Hepatic stellate cell (primary cell): ENCODE measurements at regions not wholly inside any gene's neighbourhood (a gene's known extent, or its start where the extent isn't known, plus 50 kb on each side); places are given as distances from the start of the nearest gene placed in this dataset.

ENCODE experiments used
- DNase-seq: peaks from one replicate; pipeline ENCODE4 v3.0.0; 2011; ENCODE audit warnings: low spot score

GRCh38 chr21:26653430-26653829 is 80.3 kb upstream of the CYYR1 start:
- DNase-seq = no peak

- no peak for DNase-seq
Measured at GRCh38 chr21:26652854-26653253, 79.8 kb upstream of the CYYR1 start.

- DNase-seq = no peak
Measured at GRCh38 chr21:26641062-26641461, 68.0 kb upstream of the CYYR1 start.

- no peak for DNase-seq
Measured at GRCh38 chr21:26637201-26637745, 64.2 kb upstream of the CYYR1 start.

GRCh38 chr21:26635681-26636080 is 62.6 kb upstream of the CYYR1 start:
- DNase-seq = no peak

- DNase-seq = no peak
Measured at GRCh38 chr21:26632691-26633090, 59.6 kb upstream of the CYYR1 start.

GRCh38 chr21:26626187-26626586 is 53.1 kb upstream of the CYYR1 start:
- DNase-seq = no peak

GRCh38 chr21:26624983-26625519 is 52.0 kb upstream of the CYYR1 start:
- DNase-seq = no peak
